ENCODE measurements at regions not wholly inside any gene's neighbourhood (a gene's known extent, or its start where the extent isn't known, plus 50 kb on each side); places are given as distances from the start of the nearest gene placed in this dataset.
"Not testable (repeated sequence)": the region's sequence is repeated elsewhere in the genome, so short reads cannot be mapped to it uniquely, and the experiment has no call there.

- peaks cover 0 to 16% (median 2%) of the 10 kb centered on the region in 9 donors for H3K9me3 Mint-ChIP-seq
- H3K27me3 Mint-ChIP-seq: no peaks in the 10 kb centered on the region
- POLR2A ChIA-PET: no interaction called here
- DNase-seq: no peak
- no peaks in the 10 kb centered on the region for H3K36me3 Mint-ChIP-seq
- H3K4me1 Mint-ChIP-seq: no peaks in the 10 kb centered on the region
- ATAC-seq: no peak
- no peak overlapping the region for H3K4me3 Mint-ChIP-seq
- H3K27ac Mint-ChIP-seq: no peak overlapping the region
Measured at GRCh38 chr10:106302961-106303360, 861.5 kb downstream of the SORCS1 start.

GRCh38 chr10:106301146-106301545 is 863.4 kb downstream of the SORCS1 start:
- Mint-ChIP-seq H3K27me3 (no peaks in the 10 kb centered on the region), H3K36me3 (no peaks in the 10 kb centered on the region), H3K4me3 (no peak overlapping the region), H3K4me1 (no peaks in the 10 kb centered on the region), H3K9me3 (peaks cover 0 to 13% (median 2%) of the 10 kb centered on the region in 9 donors), H3K27ac (no peak overlapping the region)
- ATAC-seq (no peak), DNase-seq (no peak)
- POLR2A ChIA-PET: no interaction called here

GRCh38 chr10:106296750-106297392 is 867.6 kb downstream of the SORCS1 start:
- POLR2A ChIA-PET: no interaction called here
- no peak for ATAC-seq
- no peaks in the 10 kb centered on the region for H3K27me3 Mint-ChIP-seq
- H3K36me3 Mint-ChIP-seq: no peaks in the 10 kb centered on the region
- no peak overlapping the region for H3K4me3 Mint-ChIP-seq
- H3K9me3 Mint-ChIP-seq: peaks cover 0 to 14% (median 7%) of the 10 kb centered on the region in 9 donors
- H3K27ac Mint-ChIP-seq: no peak overlapping the region
- no peak for DNase-seq
- H3K4me1 Mint-ChIP-seq: no peaks in the 10 kb centered on the region

GRCh38 chr10:106284802-106285587 is 879.5 kb downstream of the SORCS1 start:
- Mint-ChIP-seq H3K9me3 (peaks cover 0 to 34% (median 8%) of the 10 kb centered on the region in 9 donors), H3K4me1 (no peaks in the 10 kb centered on the region), H3K27ac (no peak overlapping the region), H3K36me3 (no peaks in the 10 kb centered on the region), H3K4me3 (no peak overlapping the region), H3K27me3 (no peaks in the 10 kb centered on the region)
- DNase-seq (no peak), ATAC-seq (no peak)
- POLR2A ChIA-PET: no interaction called here

GRCh38 chr10:106280896-106281460 is 883.5 kb downstream of the SORCS1 start:
- peaks cover 0 to 29% (median 3%) of the 10 kb centered on the region in 9 donors for H3K9me3 Mint-ChIP-seq
- no peak overlapping the region for H3K4me3 Mint-ChIP-seq
- ATAC-seq (no peak), DNase-seq (no peak)
- POLR2A ChIA-PET: no interaction called here
- no peaks in the 10 kb centered on the region for H3K4me1 Mint-ChIP-seq
- H3K27ac Mint-ChIP-seq: no peak overlapping the region
- no peaks in the 10 kb centered on the region for H3K27me3 Mint-ChIP-seq
- no peaks in the 10 kb centered on the region for H3K36me3 Mint-ChIP-seq

GRCh38 chr10:106278383-106278782 is 886.1 kb downstream of the SORCS1 start:
- no peaks in the 10 kb centered on the region for H3K36me3 Mint-ChIP-seq
- POLR2A ChIA-PET: no interaction called here
- no peaks in the 10 kb centered on the region for H3K27me3 Mint-ChIP-seq
- no peak overlapping the region for H3K27ac Mint-ChIP-seq
- ATAC-seq (no peak), DNase-seq (no peak)
- H3K4me1 Mint-ChIP-seq: no peaks in the 10 kb centered on the region
- no peak overlapping the region for H3K4me3 Mint-ChIP-seq
- H3K9me3 Mint-ChIP-seq: peaks cover 0 to 18% (median 3%) of the 10 kb centered on the region in 9 donors

GRCh38 chr10:106271237-106271636 is 893.3 kb downstream of the SORCS1 start:
- Mint-ChIP-seq H3K4me1 (no peaks in the 10 kb centered on the region), H3K27ac (no peak overlapping the region), H3K9me3 (peaks cover 0 to 20% (median 4%) of the 10 kb centered on the region in 9 donors), H3K4me3 (no peak overlapping the region), H3K36me3 (no peaks in the 10 kb centered on the region), H3K27me3 (no peaks in the 10 kb centered on the region)
- DNase-seq: no peak
- no peak for ATAC-seq
- POLR2A ChIA-PET: no interaction called here

GRCh38 chr10:106268000-106268399 is 896.5 kb downstream of the SORCS1 start:
- H3K9me3 Mint-ChIP-seq: peaks cover 0 to 16% (median 8%) of the 10 kb centered on the region in 9 donors
- DNase-seq (no peak), ATAC-seq (no peak)
- H3K4me3 Mint-ChIP-seq: no peak overlapping the region
- POLR2A ChIA-PET: no interaction called here
- H3K27me3 Mint-ChIP-seq: no peaks in the 10 kb centered on the region
- H3K36me3 Mint-ChIP-seq: no peaks in the 10 kb centered on the region
- H3K4me1 Mint-ChIP-seq: no peaks in the 10 kb centered on the region
- no peak overlapping the region for H3K27ac Mint-ChIP-seq

- Mint-ChIP-seq H3K27me3 (no peaks in the 10 kb centered on the region), H3K36me3 (no peaks in the 10 kb centered on the region), H3K4me3 (no peak overlapping the region), H3K4me1 (no peaks in the 10 kb centered on the region), H3K27ac (no peak overlapping the region), H3K9me3 (peaks cover 0 to 16% (median 8%) of the 10 kb centered on the region in 9 donors)
- POLR2A ChIA-PET: no interaction called here
- no peak for ATAC-seq
- DNase-seq: no peak
Measured at GRCh38 chr10:106267591-106267990, 896.9 kb downstream of the SORCS1 start.

- H3K36me3 Mint-ChIP-seq, H3K4me1 Mint-ChIP-seq, H3K27ac Mint-ChIP-seq, H3K4me3 Mint-ChIP-seq, DNase-seq, H3K27me3 Mint-ChIP-seq, ATAC-seq, H3K9me3 Mint-ChIP-seq, POLR2A ChIA-PET: not testable (repeated sequence)
Measured at GRCh38 chr10:106257432-106257831, 907.1 kb downstream of the SORCS1 start.

GRCh38 chr10:106255111-106255678 is 909.3 kb downstream of the SORCS1 start:
- POLR2A ChIA-PET: no interaction called here
- H3K27ac Mint-ChIP-seq: no peak overlapping the region
- DNase-seq: no peak
- no peaks in the 10 kb centered on the region for H3K36me3 Mint-ChIP-seq
- H3K4me1 Mint-ChIP-seq: no peaks in the 10 kb centered on the region
- no peak for ATAC-seq
- no peak overlapping the region for H3K4me3 Mint-ChIP-seq
- no peaks in the 10 kb centered on the region for H3K27me3 Mint-ChIP-seq
- H3K9me3 Mint-ChIP-seq: peaks cover 0 to 10% (median 3%) of the 10 kb centered on the region in 9 donors

- no peaks in the 10 kb centered on the region for H3K27me3 Mint-ChIP-seq
- DNase-seq (no peak), ATAC-seq (no peak)
- no peak overlapping the region for H3K27ac Mint-ChIP-seq
- POLR2A ChIA-PET: no interaction called here
- no peaks in the 10 kb centered on the region for H3K4me1 Mint-ChIP-seq
- peaks cover 0 to 10% (median 4%) of the 10 kb centered on the region in 9 donors for H3K9me3 Mint-ChIP-seq
- no peak overlapping the region for H3K4me3 Mint-ChIP-seq
- H3K36me3 Mint-ChIP-seq: no peaks in the 10 kb centered on the region
Measured at GRCh38 chr10:106254071-106254470, 910.4 kb downstream of the SORCS1 start.

- POLR2A ChIA-PET: no interaction called here
- H3K9me3 Mint-ChIP-seq: peaks cover 0 to 11% (median 4%) of the 10 kb centered on the region in 9 donors
- H3K27me3 Mint-ChIP-seq: no peaks in the 10 kb centered on the region
Measured at GRCh38 chr10:106252541-106252940, 912.0 kb downstream of the SORCS1 start.

More at GRCh38 chr10:106252541-106252940, 912.0 kb downstream of the SORCS1 start:
- DNase-seq (no peak), ATAC-seq (no peak)
- Mint-ChIP-seq H3K4me3 (no peak overlapping the region), H3K36me3 (no peaks in the 10 kb centered on the region), H3K4me1 (no peaks in the 10 kb centered on the region), H3K27ac (no peak overlapping the region)
